ENCODE measurements at regions not wholly inside any gene's neighbourhood (a gene's known extent, or its start where the extent isn't known, plus 50 kb on each side); places are given as distances from the start of the nearest gene placed in this dataset.

- Histone ChIP-seq H3K79me2 (ENCODE audit: insufficient read depth, low read length) (no peaks in the 10 kb centered on the region), H2AFZ (ENCODE audit: low read depth, low read length) (no peak overlapping the region), H3K4me2 (ENCODE audit: low read length) (no peak overlapping the region), H3K36me3 (ENCODE audit: insufficient read depth, low read length) (no peaks in the 10 kb centered on the region), H3K4me3 (ENCODE audit: insufficient read depth, low read depth, low read length) (no peak overlapping the region), H3K27me3 (ENCODE audit: insufficient read depth, low read length) (no peaks in the 10 kb centered on the region), H3K27ac (ENCODE audit: low read depth, low read length) (no peak overlapping the region), H3K9ac (ENCODE audit: low read length) (no peak overlapping the region), H3K9me3 (ENCODE audit: insufficient read depth, low read depth, low read length) (peaks cover 6% of the 10 kb centered on the region), H4K20me1 (ENCODE audit: insufficient read depth, low read length) (no peaks in the 10 kb centered on the region), H3K4me1 (ENCODE audit: insufficient read depth, low read length) (no peaks in the 10 kb centered on the region)
- no peak for DNase-seq (ENCODE audit: low read depth)
- TF ChIP-seq EZH2 (IDR thresholded peaks at IDR 0.05; ENCODE audit: insufficient read depth, low read length) (no peak), CTCF (IDR thresholded peaks at IDR 0.05; ENCODE audit: insufficient read depth, low read depth, low read length) (no peak)
- no peaks in the 10 kb centered on the region for H3K9me3 Mint-ChIP-seq (ENCODE audit: unreplicated experiment)
- FAIRE-seq: no peak
- no peak overlapping the region for H3K4me3 Mint-ChIP-seq (ENCODE audit: unreplicated experiment)
- H3K36me3 Mint-ChIP-seq (ENCODE audit: low read depth, unreplicated experiment): no peaks in the 10 kb centered on the region
- H3K27ac Mint-ChIP-seq (ENCODE audit: unreplicated experiment): no peak overlapping the region
- H3K4me1 Mint-ChIP-seq (ENCODE audit: low read depth, unreplicated experiment): no peaks in the 10 kb centered on the region
- no peaks in the 10 kb centered on the region for H3K27me3 Mint-ChIP-seq (ENCODE audit: low read depth, unreplicated experiment)
Observed at GRCh38 chr10:56068473-56069263, 292.4 kb downstream of the ZWINT start.

GRCh38 chr10:56068040-56068439, 293.0 kb downstream of the ZWINT start:
- no peaks in the 10 kb centered on the region for H3K4me1 Mint-ChIP-seq (ENCODE audit: low read depth, unreplicated experiment)
- FAIRE-seq (no peak), DNase-seq (ENCODE audit: low read depth) (no peak)
- Histone ChIP-seq H3K9ac (ENCODE audit: low read length) (no peak overlapping the region), H3K4me2 (ENCODE audit: low read length) (no peak overlapping the region), H3K27me3 (ENCODE audit: insufficient read depth, low read length) (no peaks in the 10 kb centered on the region), H3K36me3 (ENCODE audit: insufficient read depth, low read length) (no peaks in the 10 kb centered on the region), H3K4me1 (ENCODE audit: insufficient read depth, low read length) (no peaks in the 10 kb centered on the region), H3K4me3 (ENCODE audit: insufficient read depth, low read depth, low read length) (no peak overlapping the region), H3K9me3 (ENCODE audit: insufficient read depth, low read depth, low read length) (peaks cover 6% of the 10 kb centered on the region), H3K79me2 (ENCODE audit: insufficient read depth, low read length) (no peaks in the 10 kb centered on the region), H4K20me1 (ENCODE audit: insufficient read depth, low read length) (no peaks in the 10 kb centered on the region), H3K27ac (ENCODE audit: low read depth, low read length) (no peak overlapping the region), H2AFZ (ENCODE audit: low read depth, low read length) (no peak overlapping the region)
- no peaks in the 10 kb centered on the region for H3K27me3 Mint-ChIP-seq (ENCODE audit: low read depth, unreplicated experiment)
- TF ChIP-seq EZH2 (IDR thresholded peaks at IDR 0.05; ENCODE audit: insufficient read depth, low read length) (no peak), CTCF (IDR thresholded peaks at IDR 0.05; ENCODE audit: insufficient read depth, low read depth, low read length) (no peak)
- H3K4me3 Mint-ChIP-seq (ENCODE audit: unreplicated experiment): no peak overlapping the region
- no peak overlapping the region for H3K27ac Mint-ChIP-seq (ENCODE audit: unreplicated experiment)
- no peaks in the 10 kb centered on the region for H3K36me3 Mint-ChIP-seq (ENCODE audit: low read depth, unreplicated experiment)
- H3K9me3 Mint-ChIP-seq (ENCODE audit: unreplicated experiment): no peaks in the 10 kb centered on the region

- Mint-ChIP-seq H3K9me3 (ENCODE audit: unreplicated experiment) (no peaks in the 10 kb centered on the region), H3K27me3 (ENCODE audit: low read depth, unreplicated experiment) (no peaks in the 10 kb centered on the region)
- TF ChIP-seq CTCF (IDR thresholded peaks at IDR 0.05; ENCODE audit: insufficient read depth, low read depth, low read length) (no peak), EZH2 (IDR thresholded peaks at IDR 0.05; ENCODE audit: insufficient read depth, low read length) (no peak)
Observed at GRCh38 chr10:56063642-56064041, 297.4 kb downstream of the ZWINT start.

More at GRCh38 chr10:56063642-56064041, 297.4 kb downstream of the ZWINT start:
- H3K27ac Mint-ChIP-seq (ENCODE audit: unreplicated experiment): no peak overlapping the region
- H3K4me2 ChIP-seq (ENCODE audit: low read length): no peak overlapping the region
- peaks cover 2% of the 10 kb centered on the region for H3K9me3 ChIP-seq (ENCODE audit: insufficient read depth, low read depth, low read length)
- H3K4me3 Mint-ChIP-seq (ENCODE audit: unreplicated experiment): no peak overlapping the region
- H3K4me3 ChIP-seq (ENCODE audit: insufficient read depth, low read depth, low read length): no peak overlapping the region
- no peaks in the 10 kb centered on the region for H3K36me3 ChIP-seq (ENCODE audit: insufficient read depth, low read length)
- DNase-seq (ENCODE audit: low read depth) (no peak), FAIRE-seq (no peak)
- no peak overlapping the region for H2AFZ ChIP-seq (ENCODE audit: low read depth, low read length)
- no peaks in the 10 kb centered on the region for H3K36me3 Mint-ChIP-seq (ENCODE audit: low read depth, unreplicated experiment)
- no peaks in the 10 kb centered on the region for H3K4me1 Mint-ChIP-seq (ENCODE audit: low read depth, unreplicated experiment)
- H3K79me2 ChIP-seq (ENCODE audit: insufficient read depth, low read length): no peaks in the 10 kb centered on the region
- H3K9ac ChIP-seq (ENCODE audit: low read length): no peak overlapping the region
- H4K20me1 ChIP-seq (ENCODE audit: insufficient read depth, low read length): no peaks in the 10 kb centered on the region
- H3K4me1 ChIP-seq (ENCODE audit: insufficient read depth, low read length): no peaks in the 10 kb centered on the region
- H3K27me3 ChIP-seq (ENCODE audit: insufficient read depth, low read length): no peaks in the 10 kb centered on the region
- no peak overlapping the region for H3K27ac ChIP-seq (ENCODE audit: low read depth, low read length)

All from astrocyte (in vitro differentiated cells and primary cell).